GM10266 (cell line): ENCODE measurements at regions not wholly inside any gene's neighbourhood (a gene's known extent, or its start where the extent isn't known, plus 50 kb on each side); places are given as distances from the start of the nearest gene placed in this dataset.

Experiments used
- DNase-seq: peaks from one replicate; pipeline ENCODE4 v3.0.0; 2012; ENCODE audit errors: extremely low spot score
- TF ChIP-seq, protein P1 (sequence below): IDR thresholded peaks from 2 replicates; pipeline ENCODE4 v1.5.1; 2012; ENCODE audit warnings: mild to moderate bottlenecking, low read depth; ENCODE audit not compliant: control insufficient read depth, insufficient read depth; ENCODE audit errors: missing control alignments

- no peak for DNase-seq
- TF ChIP-seq, protein P1, sequence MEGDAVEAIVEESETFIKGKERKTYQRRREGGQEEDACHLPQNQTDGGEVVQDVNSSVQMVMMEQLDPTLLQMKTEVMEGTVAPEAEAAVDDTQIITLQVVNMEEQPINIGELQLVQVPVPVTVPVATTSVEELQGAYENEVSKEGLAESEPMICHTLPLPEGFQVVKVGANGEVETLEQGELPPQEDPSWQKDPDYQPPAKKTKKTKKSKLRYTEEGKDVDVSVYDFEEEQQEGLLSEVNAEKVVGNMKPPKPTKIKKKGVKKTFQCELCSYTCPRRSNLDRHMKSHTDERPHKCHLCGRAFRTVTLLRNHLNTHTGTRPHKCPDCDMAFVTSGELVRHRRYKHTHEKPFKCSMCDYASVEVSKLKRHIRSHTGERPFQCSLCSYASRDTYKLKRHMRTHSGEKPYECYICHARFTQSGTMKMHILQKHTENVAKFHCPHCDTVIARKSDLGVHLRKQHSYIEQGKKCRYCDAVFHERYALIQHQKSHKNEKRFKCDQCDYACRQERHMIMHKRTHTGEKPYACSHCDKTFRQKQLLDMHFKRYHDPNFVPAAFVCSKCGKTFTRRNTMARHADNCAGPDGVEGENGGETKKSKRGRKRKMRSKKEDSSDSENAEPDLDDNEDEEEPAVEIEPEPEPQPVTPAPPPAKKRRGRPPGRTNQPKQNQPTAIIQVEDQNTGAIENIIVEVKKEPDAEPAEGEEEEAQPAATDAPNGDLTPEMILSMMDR = no peak
Measured at GRCh38 chr10:84074521-84074920, 64.8 kb upstream of the GHITM start.

GRCh38 chr10:84075226-84076046, 63.9 kb upstream of the GHITM start:
- TF ChIP-seq, protein P1 = no peak
- DNase-seq = no peak

- DNase-seq = no peak
- TF ChIP-seq, protein P1 = no peak
Measured at GRCh38 chr10:84076047-84076388, 63.3 kb upstream of the GHITM start.

GRCh38 chr10:84076540-84077195, 62.6 kb upstream of the GHITM start:
- TF ChIP-seq, protein P1 = no peak
- no peak for DNase-seq

- TF ChIP-seq, protein P1 = no peak
- no peak for DNase-seq
Measured at GRCh38 chr10:84077768-84078167, 61.5 kb upstream of the GHITM start.

DNA sequence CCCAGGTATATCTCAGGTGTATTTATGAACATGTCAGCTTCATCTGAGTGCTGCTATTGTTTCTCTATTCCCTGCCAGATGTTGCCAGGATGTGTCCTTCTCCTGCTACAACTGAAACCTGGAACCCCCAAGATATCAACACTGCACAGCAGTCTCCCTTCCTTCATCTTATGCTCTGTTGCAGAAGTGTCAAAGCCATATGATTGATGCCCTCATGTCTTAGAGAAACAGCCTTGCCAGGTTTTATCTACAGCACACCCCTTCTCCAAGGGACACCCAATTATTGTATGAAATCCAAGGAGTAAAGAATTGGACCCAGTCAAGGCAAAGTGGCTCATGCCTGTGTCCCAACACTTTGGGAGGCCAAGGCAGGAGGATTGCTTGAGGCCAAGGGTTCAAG, 60.5 kb upstream of the GHITM start:
- DNase-seq = no peak
- TF ChIP-seq, protein P1 = no peak

DNA sequence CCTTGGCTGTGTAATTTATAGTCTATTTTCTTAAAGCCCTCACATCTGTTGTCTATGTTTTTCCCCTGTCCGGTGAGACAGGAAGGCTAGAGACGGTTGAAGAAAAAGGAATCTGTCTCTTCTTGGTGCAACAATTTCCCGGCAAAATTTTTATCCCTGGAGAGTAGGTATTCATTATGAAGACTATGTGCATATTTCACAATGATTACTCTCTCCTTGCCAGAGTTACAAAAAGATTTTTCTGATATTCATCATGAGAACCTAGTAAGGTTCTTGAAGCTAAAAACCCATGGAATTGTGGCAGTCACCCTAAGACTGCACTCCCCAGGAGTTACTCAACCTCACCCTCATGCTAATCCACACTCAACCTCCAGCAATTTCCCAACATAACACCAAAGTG, 55.0 kb upstream of the GHITM start:
- TF ChIP-seq, protein P1 = no peak
- no peak for DNase-seq
